Uterus (tissue), 3 donors: ENCODE measurements at regions not wholly inside any gene's neighbourhood (a gene's known extent, or its start where the extent isn't known, plus 50 kb on each side); places are given as distances from the start of the nearest gene placed in this dataset.

ENCODE experiments used
- DNase-seq, 2 donors: peaks; one replicate each; pipeline ENCODE4 v3.0.0-alpha.2; 2019 to 2020
- H3K27ac ChIP-seq, 2 donors: fragments of 200-600 bp; sonication (generic); 1 replicate in 1 of 2; 2 replicates in 1 of 2; pipeline ENCODE4 v1.5.1; 2016 to 2018
- H3K27me3 ChIP-seq, 2 donors: fragments of 200-600 bp; sonication (generic); one replicate each; pipeline ENCODE4 v1.5.1; 2018 to 2019; ENCODE audit warnings: control low read depth in 1 of 2
- H3K36me3 ChIP-seq, 2 donors: fragments of 200-600 bp; sonication (generic); one replicate each; pipeline ENCODE4 v1.5.1; 2019; ENCODE audit warnings: control low read depth in 1 of 2
- H3K4me1 ChIP-seq, 2 donors: fragments of 200-600 bp; sonication (generic); one replicate each; pipeline ENCODE4 v1.5.1; 2018 to 2019; ENCODE audit warnings: control low read depth in 1 of 2
- H3K4me3 ChIP-seq, 2 donors: fragments of 200-600 bp; sonication (generic); 1 replicate in 1 of 2; 2 replicates in 1 of 2; pipeline ENCODE4 v1.5.1; 2018 to 2019; ENCODE audit warnings: mild to moderate bottlenecking in 1 of 2
- H3K9me3 ChIP-seq, 2 donors: fragments of 200-600 bp; sonication (generic); one replicate each; pipeline ENCODE4 v1.5.1; 2019; ENCODE audit warnings: control low read depth in 1 of 2
- POLR2A ChIP-seq, 2 donors: fragments of 450-650 bp; IDR thresholded peaks; one replicate each; pipeline ENCODE4 v1.6.1; 2016; ENCODE audit warnings: antibody characterized with exemption in 2 of 2, mild to moderate bottlenecking in 1 of 2, moderate library complexity in 1 of 2
- intact Hi-C: fragments of 100-400 bp; cut with DNase I; formaldehyde crosslinking; loops from one replicate; pipeline ENCODE4 v1.15.1; 2023; ENCODE audit warnings: low total_unique reads
- TF ChIP-seq, protein P1 (sequence below), 4 experiments: fragments of 200-600 bp in 2 of 4; fragments of 450-650 bp in 2 of 4; sonication (generic) in 2 of 4; IDR thresholded peaks; one replicate each; pipeline ENCODE4 v1.5.1; 2016 to 2019; ENCODE audit warnings: antibody characterized with exemption in 4 of 4, mild to moderate bottlenecking in 2 of 4, moderate library complexity in 1 of 4
- donor health status: DM: yes; HTN: yes; CAD: no.

DNA sequence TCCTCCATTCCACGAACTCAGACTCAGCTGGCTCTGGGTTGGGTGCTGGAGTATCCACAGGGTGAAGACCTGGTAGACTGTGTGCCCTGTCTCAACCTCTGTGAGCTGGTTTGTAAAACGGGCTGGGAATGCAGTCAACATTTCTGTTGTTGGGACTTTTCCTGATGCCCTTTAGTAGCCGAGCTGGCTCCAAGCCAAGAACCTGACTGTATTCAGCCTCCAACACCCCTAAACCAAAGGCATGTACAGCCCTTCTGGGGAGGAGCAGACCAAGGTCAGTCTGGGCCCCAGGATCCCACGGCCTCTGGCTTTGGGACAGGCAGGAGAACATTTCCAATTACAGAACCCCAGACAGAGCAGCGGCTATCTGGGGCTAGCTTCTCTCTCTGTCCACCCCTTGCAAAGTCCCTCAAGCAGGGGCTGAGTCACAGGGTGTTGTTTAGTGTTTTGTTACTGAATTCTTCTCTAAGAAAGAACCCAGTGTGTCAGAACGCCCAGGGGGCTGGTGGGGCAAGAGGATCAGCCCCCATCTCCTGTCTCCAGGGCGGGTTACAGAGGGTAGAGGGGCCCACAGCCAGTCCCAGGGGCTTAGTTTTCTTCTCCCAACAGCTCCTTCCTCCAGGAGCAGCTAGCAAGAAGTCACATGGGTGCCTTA lies 56.8 kb upstream of the SLC6A6 start:
- H3K36me3 ChIP-seq = no peaks in the 10 kb centered on the region
- DNase-seq = no peak
- no peaks in the 10 kb centered on the region for H3K9me3 ChIP-seq
- no peak overlapping the region for H3K4me3 ChIP-seq
- TF ChIP-seq POLR2A (IDR thresholded peaks at IDR 0.05) = no peak
- TF ChIP-seq, protein P1, sequence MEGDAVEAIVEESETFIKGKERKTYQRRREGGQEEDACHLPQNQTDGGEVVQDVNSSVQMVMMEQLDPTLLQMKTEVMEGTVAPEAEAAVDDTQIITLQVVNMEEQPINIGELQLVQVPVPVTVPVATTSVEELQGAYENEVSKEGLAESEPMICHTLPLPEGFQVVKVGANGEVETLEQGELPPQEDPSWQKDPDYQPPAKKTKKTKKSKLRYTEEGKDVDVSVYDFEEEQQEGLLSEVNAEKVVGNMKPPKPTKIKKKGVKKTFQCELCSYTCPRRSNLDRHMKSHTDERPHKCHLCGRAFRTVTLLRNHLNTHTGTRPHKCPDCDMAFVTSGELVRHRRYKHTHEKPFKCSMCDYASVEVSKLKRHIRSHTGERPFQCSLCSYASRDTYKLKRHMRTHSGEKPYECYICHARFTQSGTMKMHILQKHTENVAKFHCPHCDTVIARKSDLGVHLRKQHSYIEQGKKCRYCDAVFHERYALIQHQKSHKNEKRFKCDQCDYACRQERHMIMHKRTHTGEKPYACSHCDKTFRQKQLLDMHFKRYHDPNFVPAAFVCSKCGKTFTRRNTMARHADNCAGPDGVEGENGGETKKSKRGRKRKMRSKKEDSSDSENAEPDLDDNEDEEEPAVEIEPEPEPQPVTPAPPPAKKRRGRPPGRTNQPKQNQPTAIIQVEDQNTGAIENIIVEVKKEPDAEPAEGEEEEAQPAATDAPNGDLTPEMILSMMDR (IDR thresholded peaks at IDR 0.05) = no peak
- no peak overlapping the region for H3K27ac ChIP-seq
- H3K27me3 ChIP-seq = no peaks in the 10 kb centered on the region
- intact Hi-C loops = no loop called here
- no peaks in the 10 kb centered on the region for H3K4me1 ChIP-seq

DNA sequence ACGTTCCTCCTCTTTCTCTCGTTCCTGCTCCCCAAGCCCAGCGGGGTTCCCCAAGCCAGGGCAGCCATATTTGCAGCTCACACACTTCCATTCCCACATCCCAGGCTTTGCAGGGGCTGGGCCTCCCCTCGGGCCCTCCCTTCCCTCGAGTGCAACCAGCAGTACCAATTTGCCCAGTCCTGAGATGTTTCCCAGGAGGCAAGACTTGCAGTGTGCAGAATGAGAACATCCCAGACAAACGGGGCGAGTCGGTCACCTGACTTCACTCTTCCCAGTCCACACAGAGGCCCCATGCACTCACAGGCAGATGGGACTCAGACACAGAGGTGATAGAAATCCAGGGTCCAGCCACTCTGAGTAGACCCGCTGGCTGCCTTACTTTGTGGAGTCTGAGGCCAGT lies 56.2 kb upstream of the SLC6A6 start:
- intact Hi-C loops = no loop called here
- no peak for DNase-seq

DNA sequence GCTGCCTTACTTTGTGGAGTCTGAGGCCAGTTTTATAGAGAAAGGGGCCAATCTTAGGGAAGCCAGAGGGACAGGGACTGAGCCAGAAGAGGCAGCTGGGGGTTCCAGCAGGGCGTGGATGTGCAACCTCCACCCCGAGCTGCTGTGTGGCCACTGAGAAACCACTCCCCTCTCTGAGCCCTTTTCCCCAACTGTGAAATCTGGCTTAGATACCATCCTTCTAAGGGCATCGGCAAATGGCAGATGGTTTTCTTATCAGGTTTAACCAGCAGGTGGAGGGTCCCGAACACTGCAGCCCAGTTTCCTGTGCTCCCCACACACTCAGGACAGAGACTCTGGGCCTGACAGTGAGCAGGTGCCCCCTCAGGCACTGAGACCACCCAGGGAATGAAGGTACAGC lies 55.8 kb upstream of the SLC6A6 start:
- intact Hi-C loops = no loop called here
- DNase-seq = no peak
- no peak overlapping the region for H3K27ac ChIP-seq
- TF ChIP-seq POLR2A (IDR thresholded peaks at IDR 0.05) = no peak
- TF ChIP-seq, protein P1 (IDR thresholded peaks at IDR 0.05) = no peak
- no peaks in the 10 kb centered on the region for H3K9me3 ChIP-seq
- no peaks in the 10 kb centered on the region for H3K4me1 ChIP-seq
- no peaks in the 10 kb centered on the region for H3K27me3 ChIP-seq
- no peak overlapping the region for H3K4me3 ChIP-seq
- H3K36me3 ChIP-seq = no peaks in the 10 kb centered on the region

More for the DNA sequence above, 56.2 kb upstream of the SLC6A6 start:
- TF ChIP-seq POLR2A (IDR thresholded peaks at IDR 0.05) = no peak
- TF ChIP-seq, protein P1 (IDR thresholded peaks at IDR 0.05) = no peak
- no peaks in the 10 kb centered on the region for H3K4me1 ChIP-seq
- H3K36me3 ChIP-seq = no peaks in the 10 kb centered on the region
- no peak overlapping the region for H3K27ac ChIP-seq
- H3K27me3 ChIP-seq = no peaks in the 10 kb centered on the region
- H3K4me3 ChIP-seq = no peak overlapping the region
- no peaks in the 10 kb centered on the region for H3K9me3 ChIP-seq

DNA sequence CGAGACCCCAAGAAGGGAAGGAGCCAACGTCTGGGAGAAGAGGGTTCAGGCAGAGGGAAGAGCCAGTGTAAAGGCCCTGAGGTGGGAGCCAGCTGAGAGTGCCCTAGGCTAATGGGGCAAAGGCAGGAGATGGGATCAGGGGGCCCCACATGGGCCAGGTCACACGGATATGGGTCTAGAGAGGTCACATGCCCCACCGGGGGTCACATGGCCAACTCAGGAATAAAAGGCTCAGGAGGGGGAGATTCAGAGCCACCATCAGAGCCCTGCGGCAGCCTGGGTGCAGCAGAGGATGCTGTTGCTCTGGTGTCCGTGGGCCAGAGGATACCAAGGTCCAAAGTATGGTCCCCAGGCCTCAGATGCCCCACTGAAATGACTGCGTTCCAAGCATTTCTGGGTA lies 55.3 kb upstream of the SLC6A6 start:
- Histone ChIP-seq H3K4me1 (no peaks in the 10 kb centered on the region), H3K4me3 (no peak overlapping the region), H3K9me3 (no peaks in the 10 kb centered on the region), H3K27me3 (no peaks in the 10 kb centered on the region), H3K36me3 (no peaks in the 10 kb centered on the region), H3K27ac (no peak overlapping the region)
- no peak for DNase-seq
- intact Hi-C loops = no loop called here
- no peak for TF ChIP-seq POLR2A (IDR thresholded peaks at IDR 0.05)
- TF ChIP-seq, protein P1 (IDR thresholded peaks at IDR 0.05) = no peak

DNA sequence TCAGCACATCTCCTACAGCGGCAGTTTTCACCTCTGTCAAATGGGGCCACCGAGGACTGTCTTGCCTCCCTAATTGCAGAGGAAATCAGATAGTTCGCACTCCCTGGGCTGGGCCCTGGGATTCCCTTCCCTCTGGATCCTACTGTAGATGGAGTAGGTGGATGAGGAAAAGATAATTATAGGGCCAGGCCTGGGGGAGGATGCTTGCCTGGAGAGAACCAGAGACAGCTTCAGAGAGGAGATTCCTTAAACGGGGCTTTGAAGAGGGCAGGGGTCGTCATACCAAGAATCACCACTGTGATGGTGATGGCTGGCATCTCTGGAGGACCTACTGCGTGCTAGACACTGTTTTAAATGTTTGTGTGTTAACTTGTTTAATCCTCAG lies 50.8 kb upstream of the SLC6A6 start:
- intact Hi-C loops = no loop called here
- no peaks in the 10 kb centered on the region for H3K9me3 ChIP-seq
- H3K4me1 ChIP-seq = no peaks in the 10 kb centered on the region
- H3K27me3 ChIP-seq = no peaks in the 10 kb centered on the region
- TF ChIP-seq POLR2A (IDR thresholded peaks at IDR 0.05) = no peak
- TF ChIP-seq, protein P1 (IDR thresholded peaks at IDR 0.05) = no peak
- no peaks in the 10 kb centered on the region for H3K36me3 ChIP-seq
- no peak overlapping the region for H3K27ac ChIP-seq
- no peak overlapping the region for H3K4me3 ChIP-seq
- no peak for DNase-seq
